Spleen (tissue), 7 donors: ENCODE measurements at regions not wholly inside any gene's neighbourhood (a gene's known extent, or its start where the extent isn't known, plus 50 kb on each side); places are given as distances from the start of the nearest gene placed in this dataset.

Experiments
- POLR2A ChIP-seq, 3 donors: fragments of 450-650 bp; IDR thresholded peaks; one replicate each; pipeline ENCODE4 v1.5.1; 2017; ENCODE audit warnings: antibody characterized with exemption in 3 of 3, mild to moderate bottlenecking in 1 of 3
- TF ChIP-seq, protein P1 (sequence below), 11 experiments: fragments of 200-600 bp in 7 of 11; fragments of 450-650 bp in 4 of 11; sonication (generic) in 4 of 11; IDR thresholded peaks in 8 of 11; conservative IDR thresholded peaks in 3 of 11; 1 replicate in 7 of 11; 2 replicates in 4 of 11; pipeline versions ENCODE4 v1.4.0 to v1.8.0; 2016 to 2021; ENCODE audit warnings: antibody characterized with exemption in 11 of 11, inconsistent platforms in 4 of 11, mild to moderate bottlenecking in 1 of 11
- donor health status: DM: no; HTN: no; CAD: no; lungs with moderate emphysema.
- donor health status: DM: no; HTN: no; CAD: no.
- donor health status: DM: no; HTN: no; CAD: no.

DNA sequence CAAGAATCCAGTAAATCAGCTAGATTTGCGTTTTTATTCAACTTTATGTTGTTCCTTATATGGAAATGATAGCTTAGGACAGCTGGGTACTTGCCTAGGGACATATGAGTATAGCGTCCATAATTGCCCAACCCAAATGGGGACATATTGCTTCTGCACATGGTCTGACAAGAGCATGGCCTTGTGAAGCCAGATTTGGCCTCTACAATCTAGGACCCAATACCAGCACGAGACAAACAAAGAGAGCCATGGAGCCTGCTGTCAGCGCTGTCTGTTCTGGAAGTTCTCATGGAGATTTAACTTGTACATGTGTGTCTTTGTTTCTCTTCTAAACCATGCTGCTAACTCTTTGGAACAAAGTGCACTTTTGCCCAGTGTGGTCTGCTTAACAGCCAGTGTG lies 240.0 kb upstream of the CAMK1G start:
- TF ChIP-seq, protein P1, sequence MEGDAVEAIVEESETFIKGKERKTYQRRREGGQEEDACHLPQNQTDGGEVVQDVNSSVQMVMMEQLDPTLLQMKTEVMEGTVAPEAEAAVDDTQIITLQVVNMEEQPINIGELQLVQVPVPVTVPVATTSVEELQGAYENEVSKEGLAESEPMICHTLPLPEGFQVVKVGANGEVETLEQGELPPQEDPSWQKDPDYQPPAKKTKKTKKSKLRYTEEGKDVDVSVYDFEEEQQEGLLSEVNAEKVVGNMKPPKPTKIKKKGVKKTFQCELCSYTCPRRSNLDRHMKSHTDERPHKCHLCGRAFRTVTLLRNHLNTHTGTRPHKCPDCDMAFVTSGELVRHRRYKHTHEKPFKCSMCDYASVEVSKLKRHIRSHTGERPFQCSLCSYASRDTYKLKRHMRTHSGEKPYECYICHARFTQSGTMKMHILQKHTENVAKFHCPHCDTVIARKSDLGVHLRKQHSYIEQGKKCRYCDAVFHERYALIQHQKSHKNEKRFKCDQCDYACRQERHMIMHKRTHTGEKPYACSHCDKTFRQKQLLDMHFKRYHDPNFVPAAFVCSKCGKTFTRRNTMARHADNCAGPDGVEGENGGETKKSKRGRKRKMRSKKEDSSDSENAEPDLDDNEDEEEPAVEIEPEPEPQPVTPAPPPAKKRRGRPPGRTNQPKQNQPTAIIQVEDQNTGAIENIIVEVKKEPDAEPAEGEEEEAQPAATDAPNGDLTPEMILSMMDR (IDR thresholded peaks at IDR 0.05 in 8 of 11, conservative IDR thresholded peaks at IDR 0.05 in 3 of 11), result no peak
- TF ChIP-seq POLR2A (IDR thresholded peaks at IDR 0.05), result no peak
